Lower leg skin (tissue), 4 donors: ENCODE measurements at regions not wholly inside any gene's neighbourhood (a gene's known extent, or its start where the extent isn't known, plus 50 kb on each side); places are given as distances from the start of the nearest gene placed in this dataset.

ENCODE experiments used
- DNase-seq, 2 donors: peaks; one replicate each; pipeline ENCODE4 v3.0.0-alpha.2; 2019; ENCODE audit warnings: low spot score in 2 of 2
- H3K4me3 ChIP-seq: fragments of 200-600 bp; sonication (generic); 2 replicates; pipeline ENCODE4 v1.5.1; 2017; ENCODE audit warnings: mild to moderate bottlenecking, low read depth; ENCODE audit not compliant: poor library complexity, severe bottlenecking
- CTCF ChIP-seq, 3 donors: fragments of 450-650 bp; IDR thresholded peaks; one replicate each; pipeline ENCODE4 v1.5.1; 2016; ENCODE audit warnings: antibody characterized with exemption in 3 of 3, mild to moderate bottlenecking in 3 of 3, moderate library complexity in 2 of 3
- POLR2A ChIP-seq, 2 donors: fragments of 450-650 bp; IDR thresholded peaks; one replicate each; pipeline ENCODE4 v1.6.1; 2016 to 2017; ENCODE audit warnings: antibody characterized with exemption in 2 of 2, mild to moderate bottlenecking in 1 of 2, moderate library complexity in 1 of 2
- WGBS, 2 donors: methylation state at CpG; one replicate each; pipeline ENCODE4 v1.1.5; 2018; 5-methylcytosine and 5-hydroxymethylcytosine counted together
- intact Hi-C: fragments of 100-400 bp; cut with DNase I; formaldehyde crosslinking; loops from one replicate; pipeline ENCODE4 v1.15.0; 2023; ENCODE audit warnings: low total_unique reads

GRCh38 chr1:99560207-99561040, 85.5 kb upstream of the PALMD start:
- TF ChIP-seq POLR2A (IDR thresholded peaks at IDR 0.05) (no peak), CTCF (IDR thresholded peaks at IDR 0.05) (no peak)
- intact Hi-C loops: no loop called here
- 79 to 88% methylated on average over 3 of the region's 3 CpGs for WGBS, 2 donors
- H3K4me3 ChIP-seq: no peak overlapping the region
- DNase-seq: no peak

GRCh38 chr1:99561952-99562351, 84.0 kb upstream of the PALMD start:
- 96 to 99% methylated on average over 6 of the region's 6 CpGs for WGBS, 2 donors
- H3K4me3 ChIP-seq: no peak overlapping the region
- intact Hi-C loops: no loop called here
- TF ChIP-seq POLR2A (IDR thresholded peaks at IDR 0.05): no peak
- no peak for TF ChIP-seq CTCF (IDR thresholded peaks at IDR 0.05)
- DNase-seq: no peak

DNA sequence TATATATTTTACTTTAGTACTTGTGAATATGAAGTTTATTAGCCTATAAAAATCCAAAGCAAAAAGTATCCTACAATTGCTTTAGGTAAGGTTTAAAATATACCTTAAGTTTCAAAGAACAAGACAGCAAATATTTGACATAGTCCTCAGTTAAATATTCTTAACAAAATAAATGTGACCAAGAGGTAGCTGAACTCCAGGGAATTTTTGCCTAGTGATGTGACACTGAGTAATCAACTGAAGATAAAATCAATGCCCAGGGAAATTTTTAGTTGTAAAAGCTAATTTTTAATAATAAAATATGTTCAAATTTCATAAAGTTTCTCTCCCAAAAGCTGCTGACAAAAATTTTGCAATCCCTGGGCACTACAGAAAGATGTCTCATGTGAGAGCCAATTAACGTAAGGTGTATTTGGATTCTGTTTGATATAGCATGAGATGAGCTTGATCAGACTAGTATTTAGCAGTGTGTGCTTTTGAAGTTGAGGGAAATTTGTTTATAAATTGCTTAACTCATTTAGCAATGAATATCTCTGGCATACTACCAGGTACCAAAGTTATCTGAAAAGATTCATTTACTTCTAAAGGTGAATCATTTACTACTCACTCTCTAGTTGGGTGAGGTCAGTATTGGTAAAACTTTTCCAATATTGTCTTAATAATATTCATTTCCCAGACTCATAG, 80.2 kb upstream of the PALMD start:
- WGBS, 2 donors: 47 to 64% methylated on average over 1 of the region's 1 CpG
- TF ChIP-seq POLR2A (IDR thresholded peaks at IDR 0.05) (no peak), CTCF (IDR thresholded peaks at IDR 0.05) (no peak)
- intact Hi-C loops: no loop called here
- DNase-seq: no peak
- H3K4me3 ChIP-seq: no peak overlapping the region

GRCh38 chr1:99566290-99567021, 79.5 kb upstream of the PALMD start:
- TF ChIP-seq CTCF (IDR thresholded peaks at IDR 0.05): no peak
- no peak for TF ChIP-seq POLR2A (IDR thresholded peaks at IDR 0.05)
- no peak overlapping the region for H3K4me3 ChIP-seq
- intact Hi-C loops: no loop called here
- WGBS, 2 donors: 73 to 75% methylated on average over 4 of the region's 4 CpGs
- DNase-seq: no peak

DNA sequence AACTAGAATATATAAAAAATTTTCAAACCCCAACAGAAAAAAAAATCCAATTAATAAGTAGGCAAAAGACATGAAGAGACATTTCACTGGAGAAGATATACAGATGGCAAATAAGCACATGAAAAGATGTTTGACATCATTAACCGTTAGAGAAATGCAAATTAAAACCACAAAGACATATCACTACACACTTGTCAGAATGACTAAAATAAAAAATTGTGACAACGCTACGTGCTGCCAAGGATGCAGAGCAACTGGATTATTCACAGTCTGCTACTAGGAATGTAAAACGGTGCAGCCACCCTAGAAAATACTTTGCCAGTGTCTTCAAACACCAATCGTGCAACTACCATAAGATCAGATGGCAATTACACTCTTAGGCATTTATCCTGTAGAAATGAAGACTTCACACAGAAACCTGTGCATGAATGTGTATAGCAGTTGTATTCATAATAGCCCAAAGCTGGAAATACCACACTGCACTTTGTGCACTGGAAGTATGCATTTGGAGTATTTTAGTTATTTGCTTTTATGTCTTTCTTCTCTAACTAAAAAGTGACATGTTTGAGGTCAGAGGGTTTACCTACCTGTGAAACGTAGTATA, 75.3 kb upstream of the PALMD start:
- TF ChIP-seq POLR2A (IDR thresholded peaks at IDR 0.05) (no peak), CTCF (IDR thresholded peaks at IDR 0.05) (no peak)
- DNase-seq: no peak
- H3K4me3 ChIP-seq: no peak overlapping the region
- 52 to 58% methylated on average over 6 of the region's 6 CpGs for WGBS, 2 donors
- intact Hi-C loops: no loop called here
